Activated T-helper 1 cell treated with Interleukin-2 at 50 U/mL for 16 hours (primary cell): ENCODE measurements at regions not wholly inside any gene's neighbourhood (a gene's known extent, or its start where the extent isn't known, plus 50 kb on each side); places are given as distances from the start of the nearest gene placed in this dataset.
"Not testable (repeated sequence)": the region's sequence is repeated elsewhere in the genome, so short reads cannot be mapped to it uniquely, and the experiment has no call there.

Experiments
- DNase-seq: peaks from one replicate; pipeline ENCODE4 v3.0.0-alpha.2; 2020; ENCODE audit warnings: low read depth

GRCh38 chr3:11739706-11740105, 96.0 kb upstream of the VGLL4 start:
- DNase-seq = no peak

- no peak for DNase-seq
Observed at GRCh38 chr3:11739123-11739522, 95.4 kb upstream of the VGLL4 start.

- no peak for DNase-seq
Observed at GRCh38 chr3:11737742-11738141, 94.0 kb upstream of the VGLL4 start.

GRCh38 chr3:11736136-11736833, 92.6 kb upstream of the VGLL4 start:
- DNase-seq = no peak

GRCh38 chr3:11735638-11736037, 91.9 kb upstream of the VGLL4 start:
- no peak for DNase-seq

- not testable (repeated sequence) for DNase-seq
Observed at GRCh38 chr3:11735111-11735510, 91.4 kb upstream of the VGLL4 start.

- no peak for DNase-seq
Observed at GRCh38 chr3:11733914-11734313, 90.2 kb upstream of the VGLL4 start.

GRCh38 chr3:11727207-11727606, 83.5 kb upstream of the VGLL4 start:
- DNase-seq = no peak

GRCh38 chr3:11726146-11726545, 82.4 kb upstream of the VGLL4 start:
- DNase-seq = no peak

GRCh38 chr3:11725340-11725641, 81.6 kb upstream of the VGLL4 start:
- DNase-seq = not testable (repeated sequence)

GRCh38 chr3:11724615-11725339, 81.1 kb upstream of the VGLL4 start:
- no peak for DNase-seq

- DNase-seq = no peak
Observed at GRCh38 chr3:11721479-11721878, 77.8 kb upstream of the VGLL4 start.

- no peak for DNase-seq
Observed at GRCh38 chr3:11720917-11721411, 77.2 kb upstream of the VGLL4 start.

- peak; percentile 35 for DNase-seq
Observed at GRCh38 chr3:11720304-11720898, 76.7 kb upstream of the VGLL4 start.

- DNase-seq = peak; percentile 72
Observed at GRCh38 chr3:11719406-11720303, 75.9 kb upstream of the VGLL4 start.

GRCh38 chr3:11718637-11719405, 75.1 kb upstream of the VGLL4 start:
- DNase-seq = peak; percentile 4

- no peak for DNase-seq
Observed at GRCh38 chr3:11717768-11718636, 74.3 kb upstream of the VGLL4 start.

- DNase-seq = no peak
Observed at GRCh38 chr3:11717301-11717700, 73.6 kb upstream of the VGLL4 start.

GRCh38 chr3:11716573-11717290, 73.0 kb upstream of the VGLL4 start:
- no peak for DNase-seq

- DNase-seq = no peak
Observed at GRCh38 chr3:11713171-11713570, 69.5 kb upstream of the VGLL4 start.
